Neural progenitor cell (in vitro differentiated cells): ENCODE measurements at regions not wholly inside any gene's neighbourhood (a gene's known extent, or its start where the extent isn't known, plus 50 kb on each side); places are given as distances from the start of the nearest gene placed in this dataset.

ENCODE experiments used
- CTCF ChIP-seq: fragments of 200-600 bp; sonication (generic); IDR thresholded peaks from 2 replicates; pipeline ENCODE4 v1.5.1; 2017; ENCODE audit warnings: antibody characterized with exemption, mild to moderate bottlenecking
- EZH2 ChIP-seq: fragments of 200-600 bp; sonication (generic); IDR thresholded peaks from 2 replicates; pipeline ENCODE4 v1.6.1; 2017; ENCODE audit warnings: antibody characterized with exemption, mild to moderate bottlenecking, moderate library complexity

DNA sequence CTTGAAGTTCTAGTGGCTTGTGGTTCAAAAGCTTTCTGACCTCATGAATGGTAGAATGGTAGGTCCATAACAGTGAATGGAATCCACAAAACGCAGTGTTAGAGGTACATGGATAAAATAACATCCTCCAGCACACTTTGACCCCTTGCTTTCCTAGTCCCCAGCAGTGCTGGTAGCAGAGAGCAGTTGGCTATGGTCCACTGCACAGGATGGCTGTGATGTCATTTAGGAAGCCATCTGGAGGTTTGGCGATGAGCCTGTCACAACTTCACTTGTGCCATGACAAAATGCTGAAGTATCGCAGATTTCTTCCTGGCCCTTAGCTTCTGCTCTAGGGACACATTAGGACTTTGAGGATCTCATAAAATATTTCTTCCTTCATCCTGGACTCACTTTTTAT lies 300.0 kb upstream of the FZD8 start:
- no peak for TF ChIP-seq CTCF
- no peak for TF ChIP-seq EZH2
